ENCODE measurements at regions not wholly inside any gene's neighbourhood (a gene's known extent, or its start where the extent isn't known, plus 50 kb on each side); places are given as distances from the start of the nearest gene placed in this dataset.

GRCh38 chr7:10146271-10146670, 827.4 kb upstream of the PHF14 start:
- DNase-seq, result no peak
- Histone ChIP-seq H3K27ac (no peak overlapping the region), H3K27me3 (no peaks in the 10 kb centered on the region), H3K9me3 (no peaks in the 10 kb centered on the region), H3K36me3 (no peaks in the 10 kb centered on the region), H3K4me3 (no peak overlapping the region), H3K4me1 (no peaks in the 10 kb centered on the region)
- ATAC-seq, result no peak
- intact Hi-C loops (cut with DNase I), result no loop called here
- no peak for TF ChIP-seq CTCF (IDR thresholded peaks at IDR 0.05)

- H3K4me3 ChIP-seq, result peak overlapping the region; percentile 21
- no peaks in the 10 kb centered on the region for H3K36me3 ChIP-seq
- peak overlapping the region; percentile 8 for H3K27ac ChIP-seq
- no peak for TF ChIP-seq CTCF (IDR thresholded peaks at IDR 0.05)
- no peaks in the 10 kb centered on the region for H3K4me1 ChIP-seq
- no peaks in the 10 kb centered on the region for H3K9me3 ChIP-seq
- no peak for DNase-seq
- intact Hi-C loops (cut with DNase I), result no loop called here
- no peaks in the 10 kb centered on the region for H3K27me3 ChIP-seq
- ATAC-seq, result no peak
These were observed 816.7 kb upstream of the PHF14 start for GRCh38 chr7:10156972-10157371.

- Histone ChIP-seq H3K27me3 (no peaks in the 10 kb centered on the region), H3K9me3 (no peaks in the 10 kb centered on the region), H3K4me1 (no peaks in the 10 kb centered on the region), H3K27ac (no peak overlapping the region), H3K36me3 (no peaks in the 10 kb centered on the region), H3K4me3 (no peak overlapping the region)
- no peak for TF ChIP-seq CTCF (IDR thresholded peaks at IDR 0.05)
- DNase-seq (no peak), ATAC-seq (no peak)
- intact Hi-C loops (cut with DNase I), result no loop called here
These were observed 791.7 kb upstream of the PHF14 start for GRCh38 chr7:10181996-10182395.

GRCh38 chr7:10192074-10192473, 781.6 kb upstream of the PHF14 start:
- H3K27ac ChIP-seq, result no peak overlapping the region
- no peaks in the 10 kb centered on the region for H3K27me3 ChIP-seq
- no peak for ATAC-seq
- TF ChIP-seq CTCF (IDR thresholded peaks at IDR 0.05), result no peak
- intact Hi-C loops (cut with DNase I), result no loop called here
- H3K4me1 ChIP-seq, result no peaks in the 10 kb centered on the region
- no peak overlapping the region for H3K4me3 ChIP-seq
- DNase-seq, result no peak
- H3K9me3 ChIP-seq, result no peaks in the 10 kb centered on the region
- H3K36me3 ChIP-seq, result no peaks in the 10 kb centered on the region

- Histone ChIP-seq H3K27me3 (no peaks in the 10 kb centered on the region), H3K4me1 (no peaks in the 10 kb centered on the region), H3K4me3 (no peak overlapping the region), H3K9me3 (no peaks in the 10 kb centered on the region), H3K27ac (no peak overlapping the region), H3K36me3 (no peaks in the 10 kb centered on the region)
- no peak for TF ChIP-seq CTCF (IDR thresholded peaks at IDR 0.05)
- intact Hi-C loops (cut with DNase I), result no loop called here
- DNase-seq, result no peak
- no peak for ATAC-seq
These were observed 768.0 kb upstream of the PHF14 start for GRCh38 chr7:10205696-10206095.

GRCh38 chr7:10210000-10210399, 763.7 kb upstream of the PHF14 start:
- no peak overlapping the region for H3K4me3 ChIP-seq
- no peaks in the 10 kb centered on the region for H3K4me1 ChIP-seq
- H3K36me3 ChIP-seq, result no peaks in the 10 kb centered on the region
- H3K27ac ChIP-seq, result no peak overlapping the region
- no peaks in the 10 kb centered on the region for H3K27me3 ChIP-seq
- no peak for ATAC-seq
- TF ChIP-seq CTCF (IDR thresholded peaks at IDR 0.05), result no peak
- H3K9me3 ChIP-seq, result no peaks in the 10 kb centered on the region
- no peak for DNase-seq
- intact Hi-C loops (cut with DNase I), result no loop called here

All from upper lobe of right lung (tissue), 1 donor.